ENCODE measurements at regions not wholly inside any gene's neighbourhood (a gene's known extent, or its start where the extent isn't known, plus 50 kb on each side); places are given as distances from the start of the nearest gene placed in this dataset.

DNA sequence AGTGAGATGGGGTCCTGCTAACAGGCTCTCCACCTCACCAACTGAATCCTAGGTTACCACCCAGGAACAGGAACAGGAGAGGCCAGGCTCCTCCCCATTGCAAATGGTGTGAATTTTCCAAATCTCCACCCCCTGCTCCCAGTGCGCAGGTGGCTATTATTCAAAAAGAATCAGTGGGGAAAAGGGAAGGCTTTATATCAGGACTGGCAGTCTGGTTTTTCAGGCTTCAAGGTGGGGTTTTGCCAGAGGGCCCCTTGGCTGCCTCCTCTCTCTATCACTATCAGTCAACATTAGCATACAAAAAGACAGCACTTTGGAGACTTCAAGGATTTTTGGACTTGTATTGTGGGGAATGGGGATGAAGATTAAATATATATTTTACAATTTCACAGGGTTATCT, 1817.6 kb upstream of the C9orf72 start:
- DNase-seq = no peak
- Histone ChIP-seq H3K36me3 (ENCODE audit: control insufficient read depth, insufficient read depth, low read length) (no peaks in the 10 kb centered on the region), H3K14ac (replicated peaks; ENCODE audit: low read depth, low read length) (no peak overlapping the region), H2AFZ (replicated peaks; ENCODE audit: low read length, poor library complexity) (no peak overlapping the region), H2BK15ac (ENCODE audit: low read depth, low read length) (no peak overlapping the region), H2BK120ac (ENCODE audit: low read depth, low read length) (no peak overlapping the region), H3K9me1 (ENCODE audit: insufficient read depth, low read length) (no peaks in the 10 kb centered on the region), H3K23ac (ENCODE audit: low read depth, low read length) (no peak overlapping the region), H4K8ac (ENCODE audit: low read depth in 2 of 2, low read length in 2 of 2) (no peak overlapping the region), H2AK9ac (replicated peaks; ENCODE audit: low read depth, low read length, poor library complexity) (no peak overlapping the region), H2AK5ac (ENCODE audit: low read depth, low read length) (no peak overlapping the region), H3K9ac (ENCODE audit: low read depth, low read length) (no peak overlapping the region), H3K18ac (ENCODE audit: low read depth, low read length) (no peak overlapping the region), H3K79me1 (ENCODE audit: low read depth in 1 of 2, low read length in 2 of 2) (no peaks in the 10 kb centered on the region), H2BK5ac (ENCODE audit: low read depth, low read length, poor library complexity, severe bottlenecking) (no peak overlapping the region), H3K27ac (ENCODE audit: insufficient read depth, low read length) (no peak overlapping the region), H3K4me2 (ENCODE audit: low read depth, low read length) (no peak overlapping the region), H3K4ac (ENCODE audit: low read depth, low read length) (no peak overlapping the region), H3K56ac (ENCODE audit: extremely low read depth, insufficient read depth, low read length) (no peak overlapping the region), H4K20me1 (ENCODE audit: insufficient read depth, low read length) (no peaks in the 10 kb centered on the region), H3K4me1 (ENCODE audit: control insufficient read depth, insufficient read depth, low read length) (no peaks in the 10 kb centered on the region), H3K9me3 (ENCODE audit: control insufficient read depth, insufficient read depth, low read length) (no peaks in the 10 kb centered on the region), H4K5ac (ENCODE audit: low read depth, low read length) (no peak overlapping the region), H2BK20ac (ENCODE audit: low read depth, low read length) (no peak overlapping the region), H3K27me3 (ENCODE audit: control insufficient read depth, insufficient read depth, low read length) (no peaks in the 10 kb centered on the region), H4K91ac (ENCODE audit: insufficient read depth, low read depth, low read length) (no peak overlapping the region), H3K4me3 (ENCODE audit: insufficient read depth, low read depth, low read length) (no peak overlapping the region)
- WGBS, 2 experiments (ENCODE audit: extremely low coverage in 2 of 2, insufficient read length in 1 of 2) = no CpG with 5 or more reads among the region's 1 CpG
- dilution Hi-C loops (cut with HindIII; ENCODE audit: low sequenced_read_pairs, unreplicated experiment) (no loop called here), in situ Hi-C loops (cut with MboI; ENCODE audit: low sequenced_read_pairs) (no loop called here), intact Hi-C loops (cut with micrococcal nuclease) (no loop called here)
- CTCF ChIA-PET = no interaction called here
- no peak for ATAC-seq (ENCODE audit: low read depth)
- TF ChIP-seq POLR2A (IDR thresholded peaks at IDR 0.05; ENCODE audit: low read depth, low read length) = no peak
- TF ChIP-seq MAFK (IDR thresholded peaks at IDR 0.05; ENCODE audit: low read depth, low read length) = no peak
- TF ChIP-seq MXI1 (IDR thresholded peaks at IDR 0.05; ENCODE audit: borderline replicate concordance, low read depth, low read length) = no peak
- TF ChIP-seq RAD21 (IDR thresholded peaks at IDR 0.05; ENCODE audit: low read length) = no peak
- POLR2A ChIA-PET (ENCODE audit: unreplicated experiment) = no interaction called here
- no TSS peak for BruUV-seq (replicated peaks)
